Hepatocyte (in vitro differentiated cells): ENCODE measurements at regions not wholly inside any gene's neighbourhood (a gene's known extent, or its start where the extent isn't known, plus 50 kb on each side); places are given as distances from the start of the nearest gene placed in this dataset.

Experiments used
- EZH2 ChIP-seq: fragments of 200-600 bp; sonication (generic); IDR thresholded peaks from 2 replicates; pipeline ENCODE4 v1.6.1; 2016; ENCODE audit warnings: antibody characterized with exemption, mild to moderate bottlenecking, borderline replicate concordance
- EZH2phosphoT487 ChIP-seq: fragments of 200-600 bp; sonication (generic); IDR thresholded peaks from one replicate; pipeline ENCODE4 v1.6.1; 2018; ENCODE audit warnings: antibody characterized with exemption, mild to moderate bottlenecking, low read depth, moderate library complexity; ENCODE audit not compliant: unreplicated experiment, severe bottlenecking
- TF ChIP-seq, protein P1 (sequence below): fragments of 200-600 bp; sonication (generic); IDR thresholded peaks from 2 replicates; pipeline ENCODE4 v1.5.1; 2016; ENCODE audit warnings: antibody characterized with exemption, mild to moderate bottlenecking; ENCODE audit not compliant: poor library complexity

DNA sequence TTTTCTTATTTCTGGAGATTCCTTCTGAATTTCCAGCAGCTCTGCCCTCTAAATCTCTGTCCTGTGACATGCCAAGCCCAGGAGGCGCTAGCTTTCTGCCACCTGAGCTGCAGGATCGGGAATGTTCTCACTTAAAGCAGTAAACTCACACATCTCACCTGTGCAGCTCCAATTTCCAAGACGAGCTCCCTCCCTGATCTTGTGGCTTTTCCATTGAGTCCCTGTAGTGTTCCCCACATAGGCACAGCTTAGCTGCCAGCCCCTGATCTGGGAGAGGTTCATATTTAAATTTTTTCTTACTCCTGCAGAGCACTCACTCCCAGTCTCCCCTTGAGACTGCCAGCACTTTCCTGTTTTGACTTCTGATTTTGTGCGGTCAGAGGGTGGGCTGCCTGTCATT lies 479.3 kb downstream of the GLRX3 start:
- TF ChIP-seq, protein P1, sequence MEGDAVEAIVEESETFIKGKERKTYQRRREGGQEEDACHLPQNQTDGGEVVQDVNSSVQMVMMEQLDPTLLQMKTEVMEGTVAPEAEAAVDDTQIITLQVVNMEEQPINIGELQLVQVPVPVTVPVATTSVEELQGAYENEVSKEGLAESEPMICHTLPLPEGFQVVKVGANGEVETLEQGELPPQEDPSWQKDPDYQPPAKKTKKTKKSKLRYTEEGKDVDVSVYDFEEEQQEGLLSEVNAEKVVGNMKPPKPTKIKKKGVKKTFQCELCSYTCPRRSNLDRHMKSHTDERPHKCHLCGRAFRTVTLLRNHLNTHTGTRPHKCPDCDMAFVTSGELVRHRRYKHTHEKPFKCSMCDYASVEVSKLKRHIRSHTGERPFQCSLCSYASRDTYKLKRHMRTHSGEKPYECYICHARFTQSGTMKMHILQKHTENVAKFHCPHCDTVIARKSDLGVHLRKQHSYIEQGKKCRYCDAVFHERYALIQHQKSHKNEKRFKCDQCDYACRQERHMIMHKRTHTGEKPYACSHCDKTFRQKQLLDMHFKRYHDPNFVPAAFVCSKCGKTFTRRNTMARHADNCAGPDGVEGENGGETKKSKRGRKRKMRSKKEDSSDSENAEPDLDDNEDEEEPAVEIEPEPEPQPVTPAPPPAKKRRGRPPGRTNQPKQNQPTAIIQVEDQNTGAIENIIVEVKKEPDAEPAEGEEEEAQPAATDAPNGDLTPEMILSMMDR: no peak
- TF ChIP-seq EZH2: no peak
- no peak for TF ChIP-seq EZH2phosphoT487
